ENCODE measurements at regions not wholly inside any gene's neighbourhood (a gene's known extent, or its start where the extent isn't known, plus 50 kb on each side); places are given as distances from the start of the nearest gene placed in this dataset.

- no peaks in the 10 kb centered on the region; the same call in 1 of the 2 replicates for H3K27me3 Mint-ChIP-seq (ENCODE audit: low read depth)
- Histone ChIP-seq H3T11ph (ENCODE audit: low read length) (no peak overlapping the region), H2BK15ac (ENCODE audit: low read depth, low read length) (no peak overlapping the region), H2BK12ac (ENCODE audit: insufficient read length, low read depth, low read length) (no peak overlapping the region), H2BK5ac (ENCODE audit: insufficient read length, low read length) (no peak overlapping the region), H3K14ac (ENCODE audit: insufficient read depth, low read length) (no peak overlapping the region), H2BK120ac (ENCODE audit: low read depth, low read length, poor library complexity, severe bottlenecking) (no peak overlapping the region), H3K4me2 (ENCODE audit: insufficient read depth, insufficient read length, low read length) (no peak overlapping the region), H4K20me1 (ENCODE audit: control insufficient read depth, insufficient read depth, insufficient read length) (no peaks in the 10 kb centered on the region), H2AFZ (ENCODE audit: low read length) (no peak overlapping the region), H2BK20ac (ENCODE audit: low read depth, low read length, poor library complexity, severe bottlenecking) (no peak overlapping the region), H3K23ac (ENCODE audit: insufficient read length, low read depth, low read length) (no peak overlapping the region), H3K79me1 (ENCODE audit: insufficient read depth, low read depth, low read length, poor library complexity, severe bottlenecking) (no peaks in the 10 kb centered on the region), H3K27ac (ENCODE audit: insufficient read length, low read depth, low read length) (no peak overlapping the region), H4K5ac (ENCODE audit: insufficient read length, low read depth, low read length) (no peak overlapping the region), H3K56ac (ENCODE audit: insufficient read length, low read depth, low read length) (no peak overlapping the region), H2AK5ac (ENCODE audit: insufficient read length, low read length) (no peak overlapping the region), H3K27me3 (ENCODE audit: insufficient read depth, low read length) (no peaks in the 10 kb centered on the region), H3K4me1 (ENCODE audit: insufficient read depth, low read length) (no peaks in the 10 kb centered on the region; the same call in 1 of the 2 replicates), H3K23me2 (ENCODE audit: insufficient read length, low read depth, low read length, poor library complexity, severe bottlenecking) (no peaks in the 10 kb centered on the region), H3K18ac (ENCODE audit: insufficient read length, low read depth, low read length) (no peak overlapping the region), H4K8ac (replicated peaks; ENCODE audit: insufficient read length, low read depth, low read length) (no peak overlapping the region), H3K9me3 (ENCODE audit: control insufficient read depth, low read depth, low read length) (no peaks in the 10 kb centered on the region), H3K4ac (ENCODE audit: low read depth, low read length) (no peak overlapping the region), H3K9ac (ENCODE audit: extremely low read depth, insufficient read length, low read length) (no peak overlapping the region), H4K91ac (ENCODE audit: insufficient read length, low read depth, low read length) (no peak overlapping the region), H3K79me2 (ENCODE audit: insufficient read depth, low read length) (no peaks in the 10 kb centered on the region)
- H3K4me1 Mint-ChIP-seq, result peaks cover 10 to 13% of the 10 kb centered on the region in 2 experiments
- no peak for TF ChIP-seq CTCF (conservative IDR thresholded peaks at IDR 0.05)
- no peak overlapping the region for H3K4me3 Mint-ChIP-seq
- H3K9me3 Mint-ChIP-seq, result peaks cover 0 to under 1% of the 10 kb centered on the region in 2 experiments; a peak in 1 of 5 replicates
- H3K27ac Mint-ChIP-seq, result no peak overlapping the region
- DNase-seq, result no peak
- H3K36me3 Mint-ChIP-seq (ENCODE audit: insufficient read depth in 1 of 3, low read depth in 3 of 3), result no peaks in the 10 kb centered on the region
These were observed 56.4 kb upstream of the LIFR start for GRCh38 chr5:38612851-38613250.

Data from H9 (cell line).